Mesodermal cell (in vitro differentiated cells): ENCODE measurements at regions not wholly inside any gene's neighbourhood (a gene's known extent, or its start where the extent isn't known, plus 50 kb on each side); places are given as distances from the start of the nearest gene placed in this dataset.

Source experiments
- H3K27ac ChIP-seq: 2 replicates; pipeline ENCODE4 v1.7.0; 2013; ENCODE audit warnings: mild to moderate bottlenecking, low read depth, low read length, moderate library complexity; ENCODE audit not compliant: severe bottlenecking
- H3K36me3 ChIP-seq: 2 replicates; pipeline ENCODE4 v1.7.1; 2013; ENCODE audit warnings: mild to moderate bottlenecking, low read length, moderate library complexity; ENCODE audit not compliant: control insufficient read depth, insufficient read depth
- H3K4me1 ChIP-seq: one replicate; pipeline ENCODE4 v1.7.1; 2013; ENCODE audit warnings: mild to moderate bottlenecking, low read length; ENCODE audit not compliant: insufficient read depth, control insufficient read depth, poor library complexity, severe bottlenecking
- H3K4me3 ChIP-seq: 2 replicates; pipeline ENCODE4 v1.7.0; 2013; ENCODE audit warnings: low read length, control low read depth, mild to moderate bottlenecking; ENCODE audit not compliant: insufficient read depth, poor library complexity, severe bottlenecking; ENCODE audit errors: extremely low read depth
- H3K9me3 ChIP-seq: 2 replicates; pipeline ENCODE4 v1.7.1; 2013; ENCODE audit warnings: mild to moderate bottlenecking, low read length, moderate library complexity; ENCODE audit not compliant: control insufficient read depth
- WGBS, 2 experiments: methylation state at CpG; one replicate each; pipeline ENCODE4 v1.1.5; 2013; ENCODE audit warnings: missing lambda C conversion rate in 2 of 2; ENCODE audit not compliant: insufficient coverage in 2 of 2; 5-methylcytosine and 5-hydroxymethylcytosine counted together

DNA sequence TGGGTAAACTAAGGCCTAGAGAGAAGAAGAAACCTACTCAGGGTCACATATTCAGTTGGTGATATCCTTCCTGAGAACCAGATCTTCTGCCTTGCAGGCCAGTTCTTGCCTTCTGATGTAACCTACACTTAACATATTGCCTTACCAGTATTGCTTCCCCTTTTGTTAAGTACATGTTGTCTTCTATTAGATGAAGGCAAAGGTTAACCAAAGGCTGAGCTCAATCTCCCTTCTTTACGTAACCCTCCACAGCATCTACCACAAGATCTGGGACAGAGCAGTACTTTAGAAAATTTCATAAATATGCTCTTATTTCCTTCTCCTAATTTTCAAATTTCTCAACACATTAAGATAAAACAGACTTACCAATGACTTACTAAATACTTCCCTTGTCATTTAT is 474.4 kb downstream of the SH2D1A start:
- Histone ChIP-seq H3K36me3 (no peaks in the 10 kb centered on the region), H3K9me3 (no peaks in the 10 kb centered on the region), H3K4me1 (no peaks in the 10 kb centered on the region), H3K27ac (no peak overlapping the region), H3K4me3 (no peak overlapping the region)
- WGBS, 2 experiments, result no CpG with 5 or more reads among the region's 1 CpG

DNA sequence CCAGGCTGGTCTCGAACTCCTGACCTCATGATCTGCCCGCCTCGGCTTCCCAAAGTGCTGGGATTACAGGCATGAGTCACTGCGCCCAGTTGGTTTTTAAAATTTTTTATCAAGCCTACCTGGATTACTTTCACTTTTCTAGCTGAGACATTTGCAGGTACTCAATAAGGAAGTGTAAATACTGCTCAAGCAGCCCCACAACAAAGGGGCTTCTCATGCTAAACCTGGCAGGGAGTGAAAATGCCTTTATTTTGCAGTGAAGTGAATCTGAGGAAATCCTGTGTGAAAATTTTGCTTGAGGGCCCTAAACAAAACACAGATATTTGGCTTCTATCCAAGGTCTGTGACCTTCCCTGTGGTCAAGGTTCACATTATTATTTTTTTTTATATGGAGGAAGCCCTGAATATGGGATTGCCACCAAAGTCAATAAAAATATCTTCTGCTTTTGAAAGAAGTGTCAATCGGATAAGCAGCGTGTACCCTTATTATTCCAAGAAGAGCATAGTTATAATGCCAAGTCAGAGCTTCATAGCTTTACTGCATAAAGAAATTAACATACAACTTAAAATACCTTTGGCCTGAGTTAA is 481.0 kb downstream of the SH2D1A start:
- H3K4me1 ChIP-seq, result no peaks in the 10 kb centered on the region
- H3K4me3 ChIP-seq, result no peak overlapping the region
- WGBS, 2 experiments, result no CpG with 5 or more reads among the region's 6 CpGs
- no peaks in the 10 kb centered on the region for H3K9me3 ChIP-seq
- H3K27ac ChIP-seq, result no peak overlapping the region
- H3K36me3 ChIP-seq, result no peaks in the 10 kb centered on the region

DNA sequence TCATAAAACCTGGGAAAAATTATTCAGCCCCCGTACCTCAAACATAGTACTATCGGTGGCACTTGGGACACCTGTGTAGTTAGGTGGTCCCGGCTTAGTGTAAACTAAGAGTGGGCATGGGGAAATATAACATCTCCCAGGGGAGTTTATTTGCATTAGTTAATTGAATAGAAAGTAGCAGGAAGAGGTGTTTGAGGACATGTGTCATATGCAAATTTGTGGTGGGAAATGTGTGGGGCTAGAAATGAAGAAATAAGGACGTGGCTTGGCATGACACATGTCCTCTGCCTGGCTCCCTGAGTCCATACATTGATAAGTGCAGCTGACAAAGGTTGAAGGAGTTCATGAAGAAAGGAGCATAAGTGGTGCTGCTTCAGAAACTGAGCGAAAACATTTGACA is 483.6 kb downstream of the SH2D1A start:
- Histone ChIP-seq H3K36me3 (no peaks in the 10 kb centered on the region), H3K9me3 (no peaks in the 10 kb centered on the region), H3K27ac (no peak overlapping the region), H3K4me1 (no peaks in the 10 kb centered on the region), H3K4me3 (no peak overlapping the region)
- WGBS, 2 experiments, result 63 to 100% methylated on average over 1 to 2 of the region's 5 CpGs

DNA sequence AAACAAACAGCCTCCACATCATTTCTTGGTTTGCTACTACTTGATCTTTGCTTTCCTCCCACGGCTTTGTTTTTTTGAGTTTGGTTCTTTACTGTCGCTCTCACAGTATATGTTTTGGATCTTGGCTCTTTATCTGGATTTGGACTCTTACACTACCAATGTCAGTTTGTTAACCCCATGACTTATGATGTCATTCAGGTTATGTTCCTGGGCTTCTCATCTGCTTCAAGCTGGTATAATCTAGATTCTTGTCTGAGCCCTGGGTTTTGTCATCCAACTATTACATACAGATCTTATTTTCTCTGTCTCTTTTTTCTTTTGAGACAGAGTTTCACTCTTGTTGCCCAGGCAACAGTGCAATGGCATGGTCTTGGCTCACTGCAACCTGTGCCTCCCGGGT is 482.9 kb upstream of the TEX13C start:
- Histone ChIP-seq H3K4me1 (no peaks in the 10 kb centered on the region), H3K27ac (no peak overlapping the region), H3K4me3 (no peak overlapping the region), H3K9me3 (no peaks in the 10 kb centered on the region), H3K36me3 (no peaks in the 10 kb centered on the region)
- WGBS, 2 experiments, result no CpG with 5 or more reads among the region's 3 CpGs

DNA sequence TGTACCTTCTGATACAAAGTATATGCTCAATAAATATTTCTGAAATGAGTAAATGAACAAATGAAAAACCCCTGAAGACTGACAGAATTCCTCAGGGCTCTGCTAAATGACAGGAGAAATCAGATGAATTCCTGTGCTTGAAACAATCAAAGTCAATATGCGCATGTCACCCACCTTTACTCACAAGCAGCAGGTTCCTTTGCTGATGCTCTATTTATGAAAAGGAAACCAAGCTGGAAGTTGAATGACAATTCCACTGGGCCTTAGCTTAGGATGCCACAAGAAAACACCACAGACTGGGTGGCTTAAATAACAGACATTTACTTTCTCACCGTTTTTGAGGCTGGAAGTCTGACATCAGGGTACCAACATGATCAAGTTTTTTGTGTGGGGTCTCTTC is 477.5 kb upstream of the TEX13C start:
- Histone ChIP-seq H3K4me1 (no peaks in the 10 kb centered on the region), H3K27ac (no peak overlapping the region), H3K4me3 (no peak overlapping the region), H3K36me3 (no peaks in the 10 kb centered on the region), H3K9me3 (no peaks in the 10 kb centered on the region)
- WGBS, 2 experiments, result 0% methylated on average over 1 of the region's 2 CpGs; no CpG with 5 or more reads in 1 of the 2 experiments

DNA sequence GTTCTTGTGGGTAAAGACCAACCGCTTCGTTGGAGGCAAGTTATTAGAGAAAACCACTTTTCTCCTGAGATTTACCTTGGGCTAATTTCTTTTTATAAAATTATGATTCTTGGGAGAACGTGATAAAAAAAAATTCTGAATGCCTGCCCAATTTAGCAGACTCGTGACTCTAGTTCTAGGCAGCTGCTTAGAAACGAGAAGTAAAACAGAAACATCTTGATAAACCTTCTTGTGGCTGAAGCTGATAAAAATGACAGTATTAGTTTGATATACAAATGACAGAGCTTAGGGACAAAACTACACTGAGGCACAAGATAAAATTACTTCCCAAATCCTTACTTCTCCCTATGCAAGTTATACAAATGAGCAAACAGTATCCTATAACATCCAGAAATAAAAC is 458.9 kb upstream of the TEX13C start:
- no peak overlapping the region for H3K4me3 ChIP-seq
- no peaks in the 10 kb centered on the region for H3K36me3 ChIP-seq
- H3K4me1 ChIP-seq, result no peaks in the 10 kb centered on the region
- WGBS, 2 experiments, result no CpG with 5 or more reads among the region's 5 CpGs
- H3K9me3 ChIP-seq, result no peaks in the 10 kb centered on the region
- no peak overlapping the region for H3K27ac ChIP-seq

DNA sequence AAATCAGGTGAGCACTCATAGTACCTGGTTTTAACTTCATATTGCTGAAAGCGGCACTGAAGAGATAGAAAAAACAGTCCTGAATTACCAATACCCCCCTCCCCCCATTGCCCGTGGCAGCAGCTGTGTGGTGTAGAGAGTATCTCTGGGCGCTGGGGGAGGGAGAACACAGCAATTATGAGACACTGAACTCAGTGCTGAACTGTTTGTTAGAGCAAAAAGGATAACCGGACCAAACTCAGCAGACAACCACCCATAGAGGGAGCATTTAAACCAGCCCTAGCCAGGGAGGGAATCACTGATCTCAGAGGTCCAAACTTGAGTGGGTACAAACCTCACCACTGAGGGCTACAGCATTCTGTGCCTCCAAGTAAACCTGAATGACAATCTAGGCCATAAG is 457.4 kb upstream of the TEX13C start:
- H3K4me3 ChIP-seq, result no peak overlapping the region
- H3K4me1 ChIP-seq, result no peaks in the 10 kb centered on the region
- no peak overlapping the region for H3K27ac ChIP-seq
- 40% methylated on average over 1 of the region's 4 CpGs; no CpG with 5 or more reads in 1 of the 2 experiments for WGBS, 2 experiments
- H3K36me3 ChIP-seq, result no peaks in the 10 kb centered on the region
- H3K9me3 ChIP-seq, result no peaks in the 10 kb centered on the region

DNA sequence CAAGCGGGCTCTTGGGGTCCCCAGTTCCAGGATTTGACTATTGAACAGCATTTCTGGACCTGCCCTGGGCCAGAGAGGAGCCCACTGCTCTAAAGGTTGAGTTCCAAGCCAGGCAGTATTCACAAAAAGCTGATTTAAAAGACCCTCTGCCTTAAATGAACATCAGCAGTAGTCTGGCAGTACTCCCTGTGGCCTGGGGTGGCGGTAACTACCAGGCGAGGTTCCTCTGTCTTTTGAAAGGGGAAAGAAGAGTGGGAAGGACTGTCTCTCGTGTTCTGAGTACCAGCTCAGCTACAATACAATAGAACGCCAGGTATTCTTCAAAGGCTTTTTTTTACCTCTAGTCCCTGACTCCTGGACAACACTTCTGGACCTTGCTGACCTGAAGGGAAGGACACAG is 456.4 kb upstream of the TEX13C start:
- Histone ChIP-seq H3K27ac (no peak overlapping the region), H3K36me3 (no peaks in the 10 kb centered on the region), H3K4me1 (no peaks in the 10 kb centered on the region), H3K9me3 (no peaks in the 10 kb centered on the region), H3K4me3 (no peak overlapping the region)
- 89% methylated on average over 3 of the region's 5 CpGs; no CpG with 5 or more reads in 1 of the 2 experiments for WGBS, 2 experiments

DNA sequence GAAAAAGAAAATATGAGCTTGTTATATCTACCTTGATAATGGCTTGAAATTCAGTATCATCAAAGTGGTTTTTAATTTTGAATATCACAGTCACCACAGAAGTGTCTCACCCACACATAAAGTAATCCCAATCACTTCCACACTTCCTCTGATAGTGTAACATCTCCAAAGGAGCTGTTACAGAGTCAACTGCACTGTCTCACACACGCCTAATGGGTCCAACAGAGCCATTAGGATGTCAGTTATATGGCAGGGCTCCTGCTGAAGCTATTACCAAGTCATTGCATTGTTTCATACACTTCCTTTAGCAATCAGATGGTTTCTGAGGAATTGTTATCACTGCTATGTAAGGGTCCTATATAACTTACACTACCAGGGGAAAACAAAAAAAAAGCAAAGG is 432.1 kb upstream of the TEX13C start:
- Histone ChIP-seq H3K4me3 (no peak overlapping the region), H3K9me3 (no peaks in the 10 kb centered on the region), H3K36me3 (no peaks in the 10 kb centered on the region), H3K27ac (no peak overlapping the region), H3K4me1 (no peaks in the 10 kb centered on the region)
- WGBS, 2 experiments, result no CpG with 5 or more reads among the region's 1 CpG

DNA sequence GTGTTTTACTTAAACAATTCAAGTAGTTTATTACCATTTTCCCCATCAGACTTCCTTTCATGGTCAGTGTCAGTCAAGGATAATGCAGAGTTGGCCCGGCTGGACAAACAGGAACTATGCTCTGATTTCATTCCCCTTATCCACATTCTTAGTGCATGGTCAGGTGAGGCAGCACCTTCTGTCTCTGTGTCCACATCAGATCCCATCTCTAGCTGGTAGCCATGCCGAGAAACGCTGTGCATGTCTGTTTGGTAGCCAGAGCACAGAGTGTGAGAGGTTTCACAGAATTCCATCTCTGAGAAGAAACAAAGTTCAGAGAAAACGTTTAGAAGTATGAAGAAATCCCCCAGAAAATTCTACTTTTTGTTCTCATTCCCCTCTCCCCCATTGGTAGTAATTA is 423.7 kb upstream of the TEX13C start:
- Histone ChIP-seq H3K36me3 (no peaks in the 10 kb centered on the region), H3K4me1 (no peaks in the 10 kb centered on the region), H3K9me3 (no peaks in the 10 kb centered on the region), H3K27ac (no peak overlapping the region), H3K4me3 (no peak overlapping the region)
- no CpG with 5 or more reads among the region's 4 CpGs for WGBS, 2 experiments

DNA sequence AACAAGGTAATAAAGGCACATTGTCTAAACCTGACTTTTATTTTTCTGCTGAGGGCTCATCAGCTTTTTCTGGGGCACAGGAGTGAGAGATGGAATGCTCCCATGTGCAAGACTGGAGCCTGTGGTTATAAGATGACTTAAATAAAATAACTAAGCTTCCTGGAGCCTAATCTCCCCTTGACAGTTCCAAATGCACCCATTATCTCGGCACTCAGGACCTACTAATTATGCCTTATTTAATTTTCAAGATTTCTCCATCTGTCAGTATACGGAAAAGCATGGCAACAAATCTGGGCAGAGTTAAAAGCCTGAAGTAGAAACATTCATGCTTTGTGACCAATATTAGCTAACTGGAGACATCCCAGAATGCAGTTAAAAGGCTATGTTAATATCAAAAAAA is 416.7 kb upstream of the TEX13C start:
- Histone ChIP-seq H3K4me3 (no peak overlapping the region), H3K27ac (no peak overlapping the region), H3K9me3 (no peaks in the 10 kb centered on the region), H3K4me1 (no peaks in the 10 kb centered on the region), H3K36me3 (no peaks in the 10 kb centered on the region)
- WGBS, 2 experiments, result 88 to 100% methylated on average over 1 of the region's 2 CpGs
